SK-N-MC (cell line): ENCODE measurements at regions not wholly inside any gene's neighbourhood (a gene's known extent, or its start where the extent isn't known, plus 50 kb on each side); places are given as distances from the start of the nearest gene placed in this dataset.

Experiments
- DNase-seq: peaks from one replicate; pipeline ENCODE4 v3.0.0-alpha.2; 2011; ENCODE audit warnings: low read depth, low spot score
- H3K27ac ChIP-seq: fragments of 200-600 bp; sonication (generic); 2 replicates; pipeline ENCODE4 v1.5.1; 2016; ENCODE audit warnings: mixed run types
- H3K36me3 ChIP-seq: fragments of 200-600 bp; sonication (generic); 2 replicates; pipeline ENCODE4 v1.6.1; 2017; ENCODE audit warnings: antibody characterized with exemption, low read length, mixed read lengths; ENCODE audit not compliant: insufficient read depth
- H3K4me3 ChIP-seq: fragments of 200-600 bp; sonication (generic); 2 replicates; pipeline ENCODE4 v1.5.1; 2016
- H3K9ac ChIP-seq: fragments of 200-600 bp; sonication (generic); 2 replicates; pipeline ENCODE4 v1.8.0; 2017; ENCODE audit warnings: mixed run types, mixed read lengths; ENCODE audit not compliant: insufficient read length
- H3K9me3 ChIP-seq: fragments of 200-600 bp; sonication (generic); 2 replicates; pipeline ENCODE4 v1.6.1; 2017; ENCODE audit warnings: low read depth, mild to moderate bottlenecking, antibody characterized with exemption, low read length, moderate library complexity, mixed read lengths
- EZH2 ChIP-seq: fragments of 200-600 bp; sonication (generic); IDR thresholded peaks from one replicate; pipeline ENCODE4 v1.6.1; 2017; ENCODE audit warnings: antibody characterized with exemption
- FOXP2 ChIP-seq: optimal IDR thresholded peaks from 2 replicates; pipeline ENCODE3; 2011; ENCODE audit warnings: mild to moderate bottlenecking, moderate library complexity; ENCODE audit not compliant: insufficient read depth; ENCODE audit errors: extremely low read length, control extremely low read depth
- POLR2AphosphoS5 ChIP-seq: IDR thresholded peaks from 2 replicates; pipeline ENCODE4 v1.6.1; 2012; ENCODE audit warnings: mild to moderate bottlenecking, low read depth, low read length, borderline replicate concordance

DNA sequence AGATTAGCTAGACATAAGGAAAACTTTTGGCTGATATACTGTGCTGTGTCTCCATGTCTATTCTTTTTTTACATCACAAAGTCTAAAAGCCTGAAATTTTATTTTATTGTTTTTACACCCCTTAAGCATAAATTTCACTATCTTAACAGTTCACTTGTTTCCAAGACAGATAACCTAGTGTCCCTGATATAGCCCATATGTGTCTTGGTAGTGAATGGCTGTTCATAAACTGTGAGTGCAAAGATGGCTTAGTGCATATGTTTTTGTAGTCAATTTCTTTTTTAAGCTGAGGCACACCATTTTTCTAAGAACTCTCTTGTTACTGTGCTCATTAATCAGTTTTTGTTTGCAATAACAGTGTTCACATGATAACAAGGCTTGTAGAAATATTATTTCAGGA is 381.1 kb downstream of the OXSM start:
- Histone ChIP-seq H3K9ac (no peak overlapping the region), H3K36me3 (no peaks in the 10 kb centered on the region), H3K9me3 (no peaks in the 10 kb centered on the region), H3K4me3 (no peak overlapping the region), H3K27ac (no peak overlapping the region)
- DNase-seq = no peak
- no peak for TF ChIP-seq POLR2AphosphoS5
- no peak for TF ChIP-seq FOXP2
- no peak for TF ChIP-seq EZH2

DNA sequence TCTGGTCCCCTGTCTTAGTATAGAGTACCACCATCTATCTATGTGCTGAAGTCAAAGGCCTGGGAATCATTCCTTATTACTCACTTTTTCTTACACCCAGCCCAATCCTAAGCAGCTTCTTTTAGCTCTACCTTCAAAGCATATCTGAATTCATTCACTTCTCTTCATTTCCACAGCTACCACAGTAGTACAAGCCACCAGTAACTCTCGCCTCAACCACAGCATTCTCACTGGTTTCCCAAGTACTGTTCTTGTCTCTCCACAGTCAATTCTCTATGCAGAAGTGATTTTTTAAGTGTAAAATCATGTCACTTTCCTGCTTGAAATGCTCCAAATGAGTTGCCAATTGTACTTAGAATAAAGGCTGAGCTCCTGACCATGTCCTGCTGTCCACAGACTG is 401.7 kb downstream of the OXSM start:
- Histone ChIP-seq H3K36me3 (no peaks in the 10 kb centered on the region), H3K27ac (no peak overlapping the region), H3K9ac (no peak overlapping the region), H3K9me3 (no peaks in the 10 kb centered on the region), H3K4me3 (no peak overlapping the region)
- DNase-seq = no peak
- no peak for TF ChIP-seq FOXP2
- no peak for TF ChIP-seq EZH2
- TF ChIP-seq POLR2AphosphoS5 = no peak

DNA sequence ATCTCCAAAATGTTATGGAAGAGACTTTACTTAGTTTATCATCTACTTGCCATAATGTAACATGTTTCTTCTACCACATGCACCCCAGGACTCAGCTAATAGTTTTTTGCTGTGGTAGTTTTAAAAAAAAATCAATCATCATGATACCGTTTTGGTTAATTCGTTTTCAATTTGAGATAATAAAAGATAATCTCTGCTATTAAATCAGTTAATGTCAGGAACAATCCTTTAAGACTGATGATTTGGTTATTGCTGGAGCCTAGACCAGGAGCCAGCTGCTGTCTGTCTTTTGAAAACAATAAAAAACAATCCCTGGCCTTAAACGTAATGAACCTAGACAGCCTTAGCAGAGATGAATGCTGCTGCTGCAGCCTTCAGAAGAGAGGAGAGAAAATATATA is 403.7 kb downstream of the OXSM start:
- no peak for DNase-seq
- H3K4me3 ChIP-seq = no peak overlapping the region
- no peaks in the 10 kb centered on the region for H3K36me3 ChIP-seq
- no peak overlapping the region for H3K9ac ChIP-seq
- H3K9me3 ChIP-seq = no peaks in the 10 kb centered on the region
- TF ChIP-seq POLR2AphosphoS5 = no peak
- TF ChIP-seq EZH2 = no peak
- H3K27ac ChIP-seq = no peak overlapping the region

DNA sequence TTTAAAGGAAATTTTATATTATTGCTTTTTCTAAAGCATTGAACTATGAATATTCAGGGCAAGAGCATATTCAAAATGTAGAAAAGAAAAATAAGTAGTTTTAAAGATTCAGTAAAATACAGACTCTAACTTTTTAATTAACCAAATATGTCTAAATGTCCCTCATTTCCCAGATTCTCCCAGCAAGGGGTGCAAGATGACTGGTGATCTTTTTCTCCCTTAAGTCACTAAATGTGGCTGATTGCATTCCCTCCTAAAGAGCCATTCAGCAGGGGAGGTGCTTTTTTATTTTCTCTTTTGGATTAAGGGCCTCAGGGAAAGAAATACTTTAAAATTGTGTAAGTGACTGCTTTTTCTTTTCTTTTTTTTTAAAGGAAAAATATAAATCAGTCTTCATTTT is 406.9 kb downstream of the OXSM start:
- Histone ChIP-seq H3K27ac (no peak overlapping the region), H3K9me3 (no peaks in the 10 kb centered on the region), H3K36me3 (no peaks in the 10 kb centered on the region), H3K9ac (no peak overlapping the region), H3K4me3 (no peak overlapping the region)
- no peak for DNase-seq
- TF ChIP-seq POLR2AphosphoS5 (no peak), FOXP2 (no peak)

DNA sequence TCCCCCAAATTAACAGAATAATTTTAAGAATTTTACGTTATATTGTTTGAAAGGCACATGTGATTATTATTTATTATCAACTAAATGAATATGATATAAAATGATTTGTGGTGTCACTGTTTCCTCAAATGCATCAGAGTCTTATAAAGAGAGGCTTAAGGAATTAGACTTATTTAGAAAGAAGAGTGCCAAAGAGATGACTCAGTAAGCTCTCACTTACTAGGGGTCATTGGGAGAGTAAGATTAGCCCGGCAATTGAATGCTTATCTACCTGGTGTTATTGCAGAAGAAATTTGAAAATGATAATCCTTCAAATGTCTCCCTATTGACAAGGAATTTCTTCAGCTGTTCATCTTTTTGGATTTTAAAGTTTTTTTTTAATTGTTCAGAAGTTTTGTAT is 408.7 kb downstream of the OXSM start:
- no peak overlapping the region for H3K4me3 ChIP-seq
- TF ChIP-seq FOXP2 = no peak
- TF ChIP-seq EZH2 = no peak
- no peak for TF ChIP-seq POLR2AphosphoS5
- no peak overlapping the region for H3K27ac ChIP-seq
- no peaks in the 10 kb centered on the region for H3K9me3 ChIP-seq
- no peaks in the 10 kb centered on the region for H3K36me3 ChIP-seq
- DNase-seq = no peak
- no peak overlapping the region for H3K9ac ChIP-seq

DNA sequence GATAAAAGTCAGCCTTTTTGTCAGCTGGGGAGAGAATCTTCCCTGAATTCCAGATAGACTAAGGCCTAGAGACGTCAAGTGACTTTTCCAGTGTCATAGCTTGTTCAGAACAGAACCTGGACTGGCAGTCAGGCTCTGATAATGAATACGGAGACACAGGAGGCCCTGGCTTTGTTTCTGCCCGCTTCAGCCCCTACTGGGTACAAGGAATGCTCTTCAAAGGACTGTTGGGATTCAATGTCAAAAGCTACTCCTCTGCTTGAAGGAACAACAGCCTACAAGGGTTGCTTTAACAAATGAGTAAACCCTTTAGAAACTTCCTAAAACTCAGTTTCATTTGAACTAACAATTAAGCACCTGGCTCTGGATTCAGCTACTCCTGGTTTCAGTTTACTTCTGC is 412.3 kb downstream of the OXSM start:
- DNase-seq = no peak
- Histone ChIP-seq H3K27ac (no peak overlapping the region), H3K4me3 (no peak overlapping the region), H3K9me3 (no peaks in the 10 kb centered on the region), H3K36me3 (no peaks in the 10 kb centered on the region), H3K9ac (no peak overlapping the region)
- no peak for TF ChIP-seq EZH2
- TF ChIP-seq FOXP2 = no peak
- no peak for TF ChIP-seq POLR2AphosphoS5

DNA sequence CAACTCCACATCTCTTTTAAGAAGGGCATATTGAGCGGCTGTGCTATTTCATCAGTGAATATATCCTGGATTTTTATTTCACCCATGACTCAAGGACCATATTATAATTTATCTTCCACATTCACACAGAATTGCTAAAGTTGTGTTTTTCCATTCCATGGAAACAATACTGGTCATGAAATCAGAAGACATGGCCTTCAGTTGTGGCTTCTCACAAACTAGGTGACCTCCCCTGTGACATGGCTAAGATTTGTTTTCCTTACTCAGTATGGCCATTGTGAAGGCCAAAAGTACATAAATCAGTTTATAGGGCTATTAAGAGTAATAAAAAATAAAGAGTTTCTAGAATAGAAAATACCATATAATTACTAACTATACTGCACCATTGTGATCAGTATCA is 415.6 kb downstream of the OXSM start:
- DNase-seq = no peak
- no peaks in the 10 kb centered on the region for H3K36me3 ChIP-seq

DNA sequence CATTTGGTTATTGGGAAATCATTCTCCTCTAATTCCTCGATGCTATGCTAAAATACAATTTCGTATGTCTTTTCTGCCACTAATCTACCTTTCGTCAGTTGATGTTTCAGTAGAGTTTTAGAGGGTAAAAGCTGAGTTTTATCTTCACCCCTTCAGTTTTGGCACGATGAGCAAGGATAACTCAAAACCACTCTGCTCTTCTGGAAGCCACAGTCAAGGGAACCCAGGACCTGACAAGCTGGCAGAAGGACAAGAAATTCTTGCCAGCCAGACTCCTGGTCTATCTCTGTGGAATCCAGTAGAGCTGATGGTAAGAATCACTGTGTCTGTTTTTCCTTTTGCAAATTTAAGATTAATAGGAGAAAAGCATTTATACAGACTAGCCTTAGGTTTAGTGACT is 414.4 kb upstream of the LRRC3B start:
- H3K27ac ChIP-seq = no peak overlapping the region
- H3K9ac ChIP-seq = no peak overlapping the region
- H3K4me3 ChIP-seq = no peak overlapping the region
- no peaks in the 10 kb centered on the region for H3K9me3 ChIP-seq
- no peak for DNase-seq
- H3K36me3 ChIP-seq = no peaks in the 10 kb centered on the region
- TF ChIP-seq EZH2 (no peak), POLR2AphosphoS5 (no peak), FOXP2 (no peak)

More for the DNA sequence above, 415.6 kb downstream of the OXSM start:
- no peak overlapping the region for H3K4me3 ChIP-seq
- TF ChIP-seq POLR2AphosphoS5 (no peak), EZH2 (no peak), FOXP2 (no peak)
- no peak overlapping the region for H3K27ac ChIP-seq
- no peak overlapping the region for H3K9ac ChIP-seq
- H3K9me3 ChIP-seq = no peaks in the 10 kb centered on the region

DNA sequence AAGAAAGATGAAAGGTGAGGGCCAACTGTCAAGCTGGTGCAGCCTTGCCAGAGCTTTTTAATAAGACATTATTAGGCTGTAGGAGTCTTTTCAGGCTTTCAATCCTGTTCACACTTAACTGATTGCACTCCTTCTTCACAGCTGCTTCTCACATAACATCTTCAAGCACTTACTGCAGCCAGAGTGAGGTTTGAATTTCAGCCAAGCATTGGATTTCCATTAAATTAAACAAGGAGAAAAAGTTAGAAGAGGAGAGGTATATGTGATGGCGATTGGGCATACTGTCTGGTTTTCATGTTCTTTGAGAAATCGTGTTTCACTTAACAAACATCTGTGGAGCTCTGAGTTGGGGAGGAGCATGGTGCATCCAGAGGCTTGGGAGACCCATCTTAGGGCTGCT is 392.8 kb upstream of the LRRC3B start:
- H3K9ac ChIP-seq = no peak overlapping the region
- no peak for TF ChIP-seq POLR2AphosphoS5
- TF ChIP-seq FOXP2 = no peak
- TF ChIP-seq EZH2 = no peak
- no peak overlapping the region for H3K27ac ChIP-seq
- no peaks in the 10 kb centered on the region for H3K9me3 ChIP-seq
- no peaks in the 10 kb centered on the region for H3K36me3 ChIP-seq
- no peak for DNase-seq
- H3K4me3 ChIP-seq = no peak overlapping the region

DNA sequence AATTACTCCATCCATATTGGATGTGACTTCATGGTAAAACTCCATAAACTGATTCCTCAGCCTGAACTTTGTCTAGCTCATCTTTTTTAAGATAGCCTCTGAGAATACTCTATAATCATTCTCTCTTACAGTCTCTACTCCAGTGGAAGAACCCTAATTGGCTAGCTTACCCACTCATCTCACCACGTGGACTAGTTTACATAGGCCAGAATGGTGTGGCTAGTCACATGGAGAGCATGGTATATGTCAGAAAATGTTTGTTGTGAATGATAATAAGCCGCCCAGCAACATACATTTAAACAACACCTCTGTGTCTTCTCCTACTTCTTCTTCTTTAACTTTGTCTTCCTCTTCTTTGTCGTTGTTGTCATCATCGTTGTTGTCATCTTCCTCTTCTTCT is 389.2 kb upstream of the LRRC3B start:
- no peak overlapping the region for H3K9ac ChIP-seq
- no peak for DNase-seq
- no peak for TF ChIP-seq EZH2
- TF ChIP-seq FOXP2 = no peak
- TF ChIP-seq POLR2AphosphoS5 = no peak
- H3K9me3 ChIP-seq = no peaks in the 10 kb centered on the region
- no peaks in the 10 kb centered on the region for H3K36me3 ChIP-seq
- no peak overlapping the region for H3K4me3 ChIP-seq
- no peak overlapping the region for H3K27ac ChIP-seq
